PC-3 (cell line): ENCODE measurements at regions not wholly inside any gene's neighbourhood (a gene's known extent, or its start where the extent isn't known, plus 50 kb on each side); places are given as distances from the start of the nearest gene placed in this dataset.

ENCODE experiments used
- EZH2 ChIP-seq: fragments of 300-600 bp; sonication (generic); IDR thresholded peaks from one replicate; pipeline ENCODE4 v1.6.1; 2017; ENCODE audit warnings: antibody characterized with exemption, mild to moderate bottlenecking, low read length; ENCODE audit not compliant: unreplicated experiment
- TF ChIP-seq, protein P1 (sequence below): fragments of 300-600 bp; sonication (generic); conservative IDR thresholded peaks from 2 replicates; pipeline ENCODE4 v1.5.1; 2017; ENCODE audit warnings: antibody characterized with exemption, low read depth, mild to moderate bottlenecking, low read length

DNA sequence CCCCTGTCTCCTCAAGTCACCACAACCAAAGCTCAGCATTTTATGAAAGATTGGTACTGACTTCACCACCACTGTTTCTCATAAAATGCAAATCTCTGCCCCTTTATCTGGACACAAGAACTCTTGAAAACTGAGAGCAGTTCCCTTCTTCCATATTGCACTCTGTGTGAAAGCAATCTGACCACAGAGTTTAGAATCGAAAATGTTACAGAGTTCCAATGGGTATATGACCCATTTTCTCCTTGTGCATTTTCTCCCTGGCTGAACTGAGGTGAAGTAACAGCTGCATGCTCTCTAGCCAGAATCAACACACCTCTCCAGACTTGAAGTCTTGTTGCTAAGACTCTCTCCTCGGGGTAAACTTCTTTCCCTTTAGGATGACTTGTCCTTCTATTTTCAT lies 111.0 kb upstream of the PLCXD3 start:
- no peak for TF ChIP-seq EZH2
- TF ChIP-seq, protein P1, sequence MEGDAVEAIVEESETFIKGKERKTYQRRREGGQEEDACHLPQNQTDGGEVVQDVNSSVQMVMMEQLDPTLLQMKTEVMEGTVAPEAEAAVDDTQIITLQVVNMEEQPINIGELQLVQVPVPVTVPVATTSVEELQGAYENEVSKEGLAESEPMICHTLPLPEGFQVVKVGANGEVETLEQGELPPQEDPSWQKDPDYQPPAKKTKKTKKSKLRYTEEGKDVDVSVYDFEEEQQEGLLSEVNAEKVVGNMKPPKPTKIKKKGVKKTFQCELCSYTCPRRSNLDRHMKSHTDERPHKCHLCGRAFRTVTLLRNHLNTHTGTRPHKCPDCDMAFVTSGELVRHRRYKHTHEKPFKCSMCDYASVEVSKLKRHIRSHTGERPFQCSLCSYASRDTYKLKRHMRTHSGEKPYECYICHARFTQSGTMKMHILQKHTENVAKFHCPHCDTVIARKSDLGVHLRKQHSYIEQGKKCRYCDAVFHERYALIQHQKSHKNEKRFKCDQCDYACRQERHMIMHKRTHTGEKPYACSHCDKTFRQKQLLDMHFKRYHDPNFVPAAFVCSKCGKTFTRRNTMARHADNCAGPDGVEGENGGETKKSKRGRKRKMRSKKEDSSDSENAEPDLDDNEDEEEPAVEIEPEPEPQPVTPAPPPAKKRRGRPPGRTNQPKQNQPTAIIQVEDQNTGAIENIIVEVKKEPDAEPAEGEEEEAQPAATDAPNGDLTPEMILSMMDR, result no peak
